CD4-positive, alpha-beta T cell treated with Interferon alpha-2 for 1 hour (primary cell): ENCODE measurements at regions not wholly inside any gene's neighbourhood (a gene's known extent, or its start where the extent isn't known, plus 50 kb on each side); places are given as distances from the start of the nearest gene placed in this dataset.

Experiments
- DNase-seq, 2 donors: peaks; one replicate each; pipeline ENCODE4 v3.0.0-alpha.2; 2020 to 2022

- no peak for DNase-seq
Measured at GRCh38 chr2:133723133-133723532, 154.9 kb upstream of the NCKAP5 start.

DNA sequence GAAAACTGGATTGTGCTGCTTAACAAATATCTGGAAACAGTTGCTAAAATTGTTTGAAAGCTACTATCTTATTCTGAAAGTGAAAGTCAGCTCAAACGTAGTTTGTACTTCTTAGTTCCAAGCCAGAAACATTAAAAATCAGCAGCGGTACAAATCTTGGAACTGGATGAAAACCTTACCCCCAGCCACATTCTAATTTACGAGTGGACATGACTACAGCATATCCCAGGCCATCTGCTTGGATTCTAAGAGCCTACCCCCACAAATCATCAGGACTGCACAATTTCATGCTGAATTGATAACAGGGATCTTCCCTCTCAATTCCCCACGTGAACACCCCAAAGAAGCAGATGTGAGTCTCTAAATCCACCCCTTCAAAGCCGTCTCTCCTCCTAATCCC is 158.7 kb upstream of the NCKAP5 start:
- DNase-seq, result no peak

- DNase-seq, result no peak
Measured at GRCh38 chr2:133732059-133732458, 163.8 kb upstream of the NCKAP5 start.

GRCh38 chr2:133732982-133733900 is 165.0 kb upstream of the NCKAP5 start:
- DNase-seq, result no peak

DNA sequence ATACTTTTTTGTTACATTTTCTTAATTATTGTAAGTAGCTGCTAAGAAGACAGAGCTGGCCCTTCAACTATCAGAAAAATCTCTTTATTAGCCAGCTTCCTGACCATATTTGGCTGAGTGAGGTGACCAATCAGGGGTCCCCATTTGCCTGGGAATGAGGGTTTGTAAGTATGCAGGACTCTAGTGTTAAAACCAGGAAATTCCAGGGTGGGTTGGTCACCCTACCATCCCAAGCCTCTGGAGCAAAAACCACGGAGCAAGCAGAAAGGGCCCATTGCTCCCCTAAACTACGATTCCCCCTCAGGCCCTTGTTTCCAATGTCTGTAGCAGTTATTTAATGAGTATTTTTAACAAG is 165.6 kb upstream of the NCKAP5 start:
- DNase-seq, result no peak

DNA sequence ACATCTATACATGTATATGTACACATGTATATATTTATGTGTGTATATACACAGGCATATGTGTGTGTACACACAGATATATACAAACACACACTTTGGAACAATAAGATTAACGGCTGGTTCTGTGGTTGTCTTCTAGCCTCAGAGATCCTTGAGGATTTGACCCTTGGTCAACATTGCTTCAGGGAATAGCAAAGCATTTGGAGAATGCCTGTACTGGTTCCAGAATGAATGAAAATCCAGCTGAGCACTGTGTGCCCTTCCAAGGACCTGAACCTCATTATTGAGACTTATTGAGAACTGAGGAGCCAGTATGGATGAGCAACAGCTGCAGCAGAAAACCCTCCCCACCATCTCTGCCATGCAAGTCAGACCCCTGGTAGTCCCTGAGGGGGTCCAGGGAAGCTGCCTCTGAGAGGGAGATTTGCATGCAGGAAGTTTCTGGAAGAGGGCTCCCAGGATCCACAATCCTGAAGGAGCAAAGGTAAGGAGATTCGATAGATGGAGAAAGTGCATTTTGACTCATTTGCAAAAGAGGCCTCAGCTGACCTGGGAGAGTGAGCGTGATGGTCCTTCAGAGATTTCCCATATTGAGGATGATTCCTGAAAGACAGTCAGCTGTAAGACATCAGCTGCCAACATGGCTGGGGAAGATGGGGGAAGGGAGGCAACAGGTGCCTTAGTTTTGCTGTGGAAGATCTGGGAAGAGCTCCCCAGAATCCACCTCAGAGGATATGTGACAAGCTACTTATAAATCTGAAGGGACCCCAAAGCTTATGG is 166.6 kb upstream of the NCKAP5 start:
- no peak for DNase-seq

DNA sequence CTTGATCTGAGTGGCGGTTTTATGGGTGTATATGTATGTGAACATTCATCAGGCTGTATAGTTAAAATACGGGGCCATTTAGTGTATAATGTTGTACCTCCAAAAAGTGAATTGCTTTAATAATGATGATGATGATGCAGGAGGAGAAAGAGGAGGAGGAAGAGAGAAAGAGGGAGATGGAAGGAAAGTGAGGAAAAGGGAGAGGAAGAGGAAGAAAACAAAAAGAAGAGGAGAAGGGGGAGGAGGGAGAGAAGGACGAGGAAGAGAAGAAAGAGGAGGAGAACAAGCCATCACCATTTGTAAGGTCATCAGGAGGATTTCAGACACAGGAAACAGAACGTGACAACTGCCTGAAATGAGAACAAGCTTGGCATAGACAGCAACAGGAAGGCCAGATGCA is 168.4 kb upstream of the NCKAP5 start:
- no peak for DNase-seq

GRCh38 chr2:133737242-133737993 is 169.2 kb upstream of the NCKAP5 start:
- no peak for DNase-seq

- no peak for DNase-seq
Measured at GRCh38 chr2:133739039-133739438, 170.8 kb upstream of the NCKAP5 start.

DNA sequence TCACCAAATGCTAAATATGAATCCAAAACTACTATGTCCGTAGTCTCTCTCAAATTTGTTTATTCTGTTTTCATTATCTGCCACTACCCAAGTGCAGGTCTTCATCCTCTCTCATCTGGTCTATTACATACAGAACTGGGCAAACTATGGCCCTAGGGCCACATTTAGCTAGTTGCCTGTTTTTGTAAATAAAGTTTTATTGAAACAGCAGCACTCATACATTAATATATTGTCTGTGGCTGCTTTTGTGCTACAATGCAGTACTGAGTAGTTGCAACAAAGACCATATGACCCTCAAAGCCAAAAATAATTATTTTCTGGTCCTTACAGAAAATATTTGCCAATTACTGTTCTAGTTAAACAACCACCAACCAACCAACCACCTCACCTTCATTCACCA is 172.2 kb upstream of the NCKAP5 start:
- DNase-seq, result no peak

DNA sequence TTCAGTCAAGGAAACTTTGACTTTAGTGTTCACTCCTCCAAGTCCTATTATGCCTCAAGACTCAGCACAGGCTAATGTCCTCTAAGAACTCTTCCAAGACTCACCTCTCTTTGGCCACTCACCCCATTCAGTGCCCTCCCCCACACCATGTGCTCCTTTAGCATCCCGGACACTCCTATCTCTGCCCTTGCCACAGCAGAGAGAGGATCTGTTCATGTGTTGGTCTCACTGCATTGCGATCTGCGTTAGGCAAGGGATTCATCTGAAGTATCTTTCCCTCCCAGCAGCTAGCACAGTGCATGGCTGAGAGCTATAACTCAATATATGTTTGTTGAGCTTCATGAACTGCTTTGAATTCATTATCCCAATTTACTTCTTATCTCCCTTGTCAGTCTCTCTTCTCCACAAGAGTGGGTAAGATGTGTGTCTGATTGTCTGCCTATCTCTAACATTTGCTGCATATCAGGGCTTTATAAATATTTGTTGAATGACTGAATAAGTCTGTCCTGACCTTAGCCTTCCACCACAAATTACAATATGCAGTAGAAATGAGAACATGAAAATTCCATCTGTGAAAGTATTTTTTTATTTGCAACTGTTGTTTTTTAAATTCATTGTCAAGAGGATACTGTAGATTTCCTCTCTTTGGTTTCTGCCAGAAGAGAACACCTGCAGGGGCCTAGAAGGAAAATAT is 179.9 kb upstream of the NCKAP5 start:
- no peak for DNase-seq

DNA sequence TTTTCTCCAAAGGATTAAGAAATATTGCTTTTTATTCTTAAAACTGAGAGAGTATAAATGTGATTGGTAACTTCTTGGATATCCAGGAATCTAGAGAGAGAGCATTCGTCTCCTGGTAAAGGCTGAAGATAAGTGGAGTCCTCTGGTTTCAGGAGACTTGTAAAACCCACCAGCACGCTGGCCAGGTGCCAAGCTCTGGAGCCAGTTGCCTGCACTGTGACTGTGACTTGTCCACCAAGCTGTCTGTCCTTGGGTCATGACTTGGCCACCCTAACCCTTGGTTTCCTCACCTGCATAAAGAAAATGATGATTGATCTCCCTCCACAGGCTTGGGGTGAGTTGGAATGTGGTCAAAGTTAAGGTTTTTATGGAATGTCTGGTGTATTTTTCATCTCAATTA is 185.4 kb upstream of the NCKAP5 start:
- no peak for DNase-seq

DNA sequence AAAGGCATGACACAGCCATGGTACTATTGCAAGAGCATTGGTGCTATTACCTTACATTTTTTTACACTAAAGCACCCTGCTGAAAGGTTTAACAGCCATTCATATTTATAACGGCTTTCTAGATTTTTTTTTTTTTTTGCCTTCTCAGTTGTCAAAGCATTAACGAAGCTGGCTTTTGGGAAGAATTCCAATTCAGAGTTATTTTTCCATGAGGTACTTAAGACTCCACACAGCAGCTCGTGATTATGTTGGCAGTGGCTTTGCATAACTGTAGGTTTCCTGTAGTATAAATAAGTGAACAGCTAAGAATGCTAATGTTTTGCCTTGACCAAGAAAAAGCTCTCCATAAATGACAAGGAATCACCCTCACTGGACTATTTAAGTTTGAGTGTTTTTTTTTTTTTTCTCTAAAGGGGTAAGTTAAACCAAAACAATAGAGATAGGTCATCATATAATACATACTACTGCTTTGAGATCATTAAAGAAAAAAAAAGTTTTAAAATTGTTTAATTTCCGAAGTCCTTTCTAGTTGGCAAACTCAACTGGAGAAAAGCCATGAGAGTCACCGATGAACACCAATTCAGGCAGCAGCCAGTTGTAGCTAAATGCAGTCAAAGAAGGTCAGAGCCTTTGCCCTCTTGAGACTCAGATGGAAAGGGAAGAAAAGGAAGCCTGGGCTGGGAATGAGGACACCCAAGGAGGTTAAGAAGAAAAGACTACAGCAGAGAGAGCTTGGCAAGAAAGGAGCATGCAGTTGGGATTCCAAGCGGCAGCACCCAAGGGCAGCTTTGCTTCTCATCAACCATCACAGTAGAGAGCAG is 187.4 kb upstream of the NCKAP5 start:
- DNase-seq, result no peak

DNA sequence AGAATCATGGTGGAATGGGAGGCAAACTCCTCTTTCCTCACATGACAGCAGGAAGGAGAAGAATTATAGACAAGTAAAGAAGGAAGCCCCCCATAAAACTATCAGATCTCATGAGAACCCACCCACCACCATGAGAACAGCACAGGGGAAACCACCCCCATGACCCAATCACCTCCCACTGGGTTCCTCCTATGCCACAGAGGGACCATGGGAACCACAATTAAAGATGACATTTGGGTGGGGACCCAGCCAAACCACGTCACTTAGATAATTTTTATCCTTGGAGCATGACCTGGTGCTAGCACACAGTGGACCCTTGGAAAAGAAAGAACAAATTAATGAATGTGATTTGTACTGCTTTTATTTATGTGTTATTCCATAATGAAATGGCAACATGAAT is 188.6 kb upstream of the NCKAP5 start:
- DNase-seq, result no peak

- DNase-seq, result no peak
Measured at GRCh38 chr2:133760376-133760775, 192.1 kb upstream of the NCKAP5 start.

DNA sequence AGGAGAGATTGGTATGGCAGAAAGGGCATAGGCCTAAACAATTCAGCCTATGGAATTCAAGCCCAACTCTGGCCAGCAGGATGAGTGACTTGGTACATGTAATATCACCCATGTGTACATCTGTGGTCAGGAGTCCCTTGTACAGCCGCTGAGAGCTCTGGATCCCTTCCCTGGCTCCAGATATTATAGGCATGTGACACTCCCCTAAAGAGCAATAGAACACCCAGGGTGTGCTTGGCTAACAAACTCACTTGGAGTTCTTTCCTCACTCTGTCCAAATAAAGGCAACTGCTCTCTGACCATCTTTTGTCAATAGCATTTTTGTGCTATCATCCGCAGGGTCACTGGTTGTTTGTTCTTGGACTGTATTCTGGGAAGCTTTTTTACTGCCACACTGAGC is 197.4 kb upstream of the NCKAP5 start:
- no peak for DNase-seq

- no peak for DNase-seq
Measured at GRCh38 chr2:133766164-133766832, 198.0 kb upstream of the NCKAP5 start.

- DNase-seq, result no peak
Measured at GRCh38 chr2:133768256-133768655, 200.0 kb upstream of the NCKAP5 start.

DNA sequence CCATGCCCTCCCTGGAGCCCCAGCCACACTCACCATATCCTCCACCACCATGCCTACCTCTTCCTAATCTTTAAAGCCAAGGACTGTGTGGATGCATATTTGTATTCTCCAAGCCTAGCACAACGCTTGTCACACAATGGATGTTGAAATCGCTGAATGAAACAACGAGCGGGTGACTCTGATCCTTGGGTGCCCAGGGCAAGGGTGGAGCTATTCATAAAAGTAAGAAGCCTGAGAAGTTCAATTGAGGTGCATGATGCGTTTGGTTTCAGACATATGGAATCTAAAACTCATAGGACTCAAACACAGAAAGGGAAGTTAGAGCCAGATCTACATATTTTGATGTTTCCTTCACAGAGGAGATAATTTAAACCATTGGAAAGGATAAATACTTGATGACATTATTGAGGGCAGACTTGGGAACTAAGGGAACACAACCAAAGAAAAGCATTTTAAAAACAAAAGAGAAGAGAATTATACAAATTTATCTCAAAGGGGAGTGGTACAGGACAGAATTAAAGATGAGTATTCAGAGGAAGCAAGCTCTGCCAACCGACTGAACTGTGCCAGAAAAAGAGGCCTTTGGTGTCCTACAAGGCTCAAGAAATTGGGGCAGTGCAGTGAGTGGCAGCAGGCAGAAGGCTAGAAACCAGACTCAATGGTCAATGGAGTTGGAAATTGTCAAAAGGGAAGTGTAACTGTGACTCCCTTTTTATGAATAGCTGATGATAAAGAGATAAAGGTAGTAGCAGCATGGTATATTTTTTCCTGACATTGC is 200.6 kb upstream of the NCKAP5 start:
- DNase-seq, result no peak

GRCh38 chr2:133773854-133774653 is 205.8 kb upstream of the NCKAP5 start:
- no peak for DNase-seq
